HepG2 (cell line): ENCODE measurements at regions not wholly inside any gene's neighbourhood (a gene's known extent, or its start where the extent isn't known, plus 50 kb on each side); places are given as distances from the start of the nearest gene placed in this dataset.

Experiments
- BRD4 ChIP-seq: sonication (generic); formaldehyde crosslinking; IDR thresholded peaks from 2 replicates; pipeline ENCODE4 v1.4.0; 2020; ENCODE audit warnings: missing genetic modification reagents
- CREB1 ChIP-seq, 2 experiments: fragments of 450-650 bp in 1 of 2; IDR thresholded peaks; 2 replicates each; pipeline ENCODE4 v1.6.1; 2016 to 2017; ENCODE audit warnings: control low read depth in 1 of 2, mild to moderate bottlenecking in 1 of 2, missing compliant biosample characterization in 1 of 2, missing genetic modification characterization in 1 of 2
- FOXM1 ChIP-seq: sonication (generic); formaldehyde crosslinking; IDR thresholded peaks from 2 replicates; pipeline ENCODE4 v1.5.0; 2020; ENCODE audit warnings: missing genetic modification reagents
- NFIC ChIP-seq: IDR thresholded peaks from 2 replicates; pipeline ENCODE4 v1.6.1; 2012; ENCODE audit warnings: mild to moderate bottlenecking, low read length, inconsistent platforms
- PITX1 ChIP-seq: sonication (generic); formaldehyde crosslinking; IDR thresholded peaks from 2 replicates; pipeline ENCODE4 v1.5.1; 2020; ENCODE audit warnings: mild to moderate bottlenecking, missing genetic modification reagents
- POLR2A ChIP-seq, 2 experiments: IDR thresholded peaks; 2 replicates each; pipeline ENCODE4 v1.6.1; 2011; ENCODE audit warnings: low read depth in 2 of 2, low read length in 2 of 2, mild to moderate bottlenecking in 1 of 2, moderate library complexity in 1 of 2; ENCODE audit not compliant: insufficient read depth in 1 of 2
- PPARG ChIP-seq: conservative IDR thresholded peaks from 2 replicates; pipeline ENCODE4 v1.6.1; 2016; ENCODE audit warnings: missing biosample characterization, missing genetic modification reagents
- SOX13 ChIP-seq, 3 experiments: fragments of 450-650 bp in 1 of 3; sonication (generic) in 1 of 3; formaldehyde crosslinking in 1 of 3; IDR thresholded peaks in 2 of 3; conservative IDR thresholded peaks in 1 of 3; 2 replicates each; pipeline versions ENCODE4 v1.5.0 to v1.6.1; 2016 to 2020; ENCODE audit warnings: antibody characterized with exemption in 1 of 3, mild to moderate bottlenecking in 1 of 3, missing compliant biosample characterization in 1 of 3, missing genetic modification reagents in 1 of 3, moderate library complexity in 1 of 3
- SUZ12 ChIP-seq: fragments of 150-350 bp; IDR thresholded peaks from 2 replicates; pipeline ENCODE4 v1.6.1; 2014; ENCODE audit warnings: low read depth, low read length
- TBX2 ChIP-seq: sonication (generic); formaldehyde crosslinking; IDR thresholded peaks from 2 replicates; pipeline ENCODE4 v1.5.0; 2020; ENCODE audit warnings: missing genetic modification reagents, mild to moderate bottlenecking, borderline replicate concordance
- TIGD3 ChIP-seq: sonication (generic); formaldehyde crosslinking; IDR thresholded peaks from 2 replicates; pipeline ENCODE4 v1.5.1; 2020; ENCODE audit warnings: mild to moderate bottlenecking, missing genetic modification reagents, borderline replicate concordance
- TSC22D2 ChIP-seq: sonication (generic); formaldehyde crosslinking; IDR thresholded peaks from 2 replicates; pipeline ENCODE4 v1.5.1; 2020; ENCODE audit warnings: missing genetic modification reagents, mild to moderate bottlenecking, borderline replicate concordance
- XRCC5 ChIP-seq: fragments of 200-400 bp; formaldehyde crosslinking; optimal IDR thresholded peaks from 2 replicates; pipeline ENCODE3; 2017; ENCODE audit warnings: mild to moderate bottlenecking, low read length
- ZBTB4 ChIP-seq: sonication (generic); formaldehyde crosslinking; IDR thresholded peaks from 2 replicates; pipeline ENCODE4 v1.4.0; 2020; ENCODE audit warnings: missing genetic modification reagents, mild to moderate bottlenecking, borderline replicate concordance
- ZNF280D ChIP-seq: sonication (generic); formaldehyde crosslinking; IDR thresholded peaks from 2 replicates; pipeline ENCODE4 v1.5.1; 2020; ENCODE audit warnings: mild to moderate bottlenecking, missing genetic modification reagents
- ZNF296 ChIP-seq: sonication (generic); formaldehyde crosslinking; conservative IDR thresholded peaks from 2 replicates; pipeline ENCODE4 v1.5.0; 2020; ENCODE audit warnings: mild to moderate bottlenecking, missing genetic modification reagents
- ZNF333 ChIP-seq: sonication (generic); formaldehyde crosslinking; IDR thresholded peaks from 2 replicates; pipeline ENCODE4 v1.4.0; 2020; ENCODE audit warnings: mild to moderate bottlenecking, missing genetic modification reagents, borderline replicate concordance
- ZNF354B ChIP-seq: sonication (generic); formaldehyde crosslinking; IDR thresholded peaks from 2 replicates; pipeline ENCODE4 v1.8.0; 2022; ENCODE audit warnings: mild to moderate bottlenecking, missing genetic modification reagents
- ZNF510 ChIP-seq: sonication (generic); formaldehyde crosslinking; IDR thresholded peaks from 2 replicates; pipeline ENCODE4 v1.4.0; 2020; ENCODE audit warnings: low read depth, mild to moderate bottlenecking, missing genetic modification reagents
- ZNF629 ChIP-seq: sonication (generic); formaldehyde crosslinking; conservative IDR thresholded peaks from 2 replicates; pipeline ENCODE4 v1.5.0; 2020; ENCODE audit warnings: missing genetic modification reagents
- ZNF672 ChIP-seq: sonication (generic); formaldehyde crosslinking; IDR thresholded peaks from 2 replicates; pipeline ENCODE4 v1.8.1; 2022; ENCODE audit warnings: missing genetic modification reagents
- ZNF879 ChIP-seq: sonication (generic); formaldehyde crosslinking; IDR thresholded peaks from 2 replicates; pipeline ENCODE4 v1.8.1; 2023; ENCODE audit warnings: missing genetic modification reagents

- TF ChIP-seq SUZ12 (no peak), FOXM1 (CRISPR knock-in tag) (no peak), ZNF333 (no peak), TIGD3 (CRISPR knock-in tag) (no peak), SOX13 (IDR thresholded peaks at IDR 0.05) (no peak), SOX13 (CRISPR knock-in tag; conservative IDR thresholded peaks at IDR 0.05 in 1 of 2, IDR thresholded peaks at IDR 0.05 in 1 of 2) (peak in 1 of 2 experiments; percentile 74; a peak in 2 of 4 replicates), ZNF629 (CRISPR knock-in tag) (no peak), XRCC5 (no peak), PITX1 (peak; percentile 79), TBX2 (CRISPR knock-in tag) (no peak), ZBTB4 (no peak), BRD4 (CRISPR knock-in tag) (no peak), POLR2A (IDR thresholded peaks at IDR 0.05; ENCODE audit: insufficient read depth in 1 of 2, low read depth in 2 of 2, low read length in 2 of 2) (no peak), TSC22D2 (CRISPR knock-in tag) (no peak), ZNF354B (CRISPR knock-in tag) (no peak), NFIC (no peak), ZNF672 (no peak), PPARG (no peak), ZNF280D (CRISPR knock-in tag) (no peak), CREB1 (IDR thresholded peaks at IDR 0.05) (no peak), CREB1 (CRISPR knock-in tag; IDR thresholded peaks at IDR 0.05) (0 out of 2 replicates have a peak, but pooled peaks have one; percentile 10), ZNF296 (CRISPR knock-in tag) (no peak), ZNF510 (CRISPR knock-in tag) (no peak), ZNF879 (CRISPR knock-in tag) (no peak)
Measured at GRCh38 chr18:76771192-76771799, 51.1 kb upstream of the ZNF236 start (continued).
